ENCODE measurements at regions not wholly inside any gene's neighbourhood (a gene's known extent, or its start where the extent isn't known, plus 50 kb on each side); places are given as distances from the start of the nearest gene placed in this dataset.
"Not testable (repeated sequence)": the region's sequence is repeated elsewhere in the genome, so short reads cannot be mapped to it uniquely, and the experiment has no call there.

DNA sequence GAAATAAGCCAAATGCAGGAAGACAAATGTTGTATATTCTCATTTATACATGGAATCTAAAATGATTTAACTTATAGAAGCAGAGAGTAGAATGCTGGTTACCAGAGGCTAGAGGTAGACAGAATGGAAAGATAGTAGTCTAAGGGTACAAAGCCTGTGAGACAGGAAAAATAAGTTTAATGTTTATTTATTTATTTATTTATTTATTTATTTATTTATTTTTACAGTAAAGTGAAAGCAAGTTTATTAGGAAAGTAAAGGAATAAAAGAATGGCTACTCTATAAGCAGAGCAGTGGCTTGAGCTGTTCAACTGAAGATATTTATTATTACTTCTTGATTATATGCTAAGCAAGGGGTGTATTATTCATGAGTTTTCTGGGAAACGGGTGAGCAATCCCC lies 203.2 kb downstream of the LAS1L start:
- no TSS peak for BruUV-seq (replicated peaks)
- Mint-ChIP-seq H3K4me3 (ENCODE audit: unreplicated experiment) (no peak overlapping the region), H3K9me3 (ENCODE audit: unreplicated experiment) (no peaks in the 10 kb centered on the region), H3K27ac (ENCODE audit: unreplicated experiment) (no peak overlapping the region), H3K27me3 (ENCODE audit: insufficient read depth, unreplicated experiment) (no peaks in the 10 kb centered on the region), H3K4me1 (ENCODE audit: low read depth, unreplicated experiment) (no peaks in the 10 kb centered on the region), H3K36me3 (ENCODE audit: insufficient read depth, unreplicated experiment) (no peaks in the 10 kb centered on the region)
- Histone ChIP-seq H3K9me3 (no peaks in the 10 kb centered on the region), H3K4me1 (no peaks in the 10 kb centered on the region), H3K36me3 (ENCODE audit: control insufficient read depth, insufficient read depth, low read length) (no peaks in the 10 kb centered on the region), H3K27me3 (replicated peaks; ENCODE audit: control insufficient read depth, insufficient read depth, low read length) (no peaks in the 10 kb centered on the region), H3K4me3 (ENCODE audit: low read depth, low read length) (no peak overlapping the region)
- intact Hi-C loops (cut with micrococcal nuclease; ENCODE audit: unreplicated experiment): no loop called here
- TF ChIP-seq, protein P1, sequence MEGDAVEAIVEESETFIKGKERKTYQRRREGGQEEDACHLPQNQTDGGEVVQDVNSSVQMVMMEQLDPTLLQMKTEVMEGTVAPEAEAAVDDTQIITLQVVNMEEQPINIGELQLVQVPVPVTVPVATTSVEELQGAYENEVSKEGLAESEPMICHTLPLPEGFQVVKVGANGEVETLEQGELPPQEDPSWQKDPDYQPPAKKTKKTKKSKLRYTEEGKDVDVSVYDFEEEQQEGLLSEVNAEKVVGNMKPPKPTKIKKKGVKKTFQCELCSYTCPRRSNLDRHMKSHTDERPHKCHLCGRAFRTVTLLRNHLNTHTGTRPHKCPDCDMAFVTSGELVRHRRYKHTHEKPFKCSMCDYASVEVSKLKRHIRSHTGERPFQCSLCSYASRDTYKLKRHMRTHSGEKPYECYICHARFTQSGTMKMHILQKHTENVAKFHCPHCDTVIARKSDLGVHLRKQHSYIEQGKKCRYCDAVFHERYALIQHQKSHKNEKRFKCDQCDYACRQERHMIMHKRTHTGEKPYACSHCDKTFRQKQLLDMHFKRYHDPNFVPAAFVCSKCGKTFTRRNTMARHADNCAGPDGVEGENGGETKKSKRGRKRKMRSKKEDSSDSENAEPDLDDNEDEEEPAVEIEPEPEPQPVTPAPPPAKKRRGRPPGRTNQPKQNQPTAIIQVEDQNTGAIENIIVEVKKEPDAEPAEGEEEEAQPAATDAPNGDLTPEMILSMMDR (IDR thresholded peaks at IDR 0.05; ENCODE audit: insufficient read depth in 1 of 2, low read depth in 1 of 2, low read length in 1 of 2, severe bottlenecking in 1 of 2, unreplicated experiment in 1 of 2): no peak
- no peak for DNase-seq
- CTCF ChIA-PET: no interaction called here
- POLR2A ChIA-PET: no interaction called here

DNA sequence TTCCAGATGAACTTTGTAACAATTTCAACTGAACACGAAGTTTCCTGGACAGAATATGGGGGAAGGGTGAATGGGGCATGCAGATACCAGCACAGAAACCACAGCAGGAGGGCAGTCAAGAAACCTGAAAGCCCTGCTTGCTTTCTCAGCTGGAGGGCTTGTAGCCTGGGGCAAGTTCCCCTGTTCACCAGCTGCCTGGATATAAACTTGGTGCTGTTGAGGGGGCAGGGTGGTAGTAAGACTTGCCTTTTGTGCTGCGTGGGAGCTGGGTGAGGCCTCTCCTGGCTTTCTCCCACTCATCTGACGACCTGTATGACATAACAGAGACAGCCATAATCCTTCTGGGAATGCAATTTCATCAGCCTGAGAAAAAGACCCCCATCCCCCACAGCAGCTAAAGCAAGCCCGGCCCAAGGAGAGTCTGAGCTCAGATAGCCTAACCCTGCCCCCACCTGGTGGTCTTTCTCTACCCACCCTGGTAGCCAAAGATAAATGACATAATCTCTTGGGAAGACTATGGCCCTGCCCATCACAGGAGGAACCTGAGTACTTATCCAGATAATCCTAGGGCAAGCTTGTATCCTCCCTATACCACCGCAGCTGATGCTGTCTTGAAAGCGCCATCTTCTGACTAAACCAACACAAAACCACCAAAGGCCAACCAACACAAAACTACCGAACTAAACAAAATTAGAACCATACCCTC lies 234.3 kb downstream of the LAS1L start:
- Mint-ChIP-seq H3K27me3 (ENCODE audit: insufficient read depth, unreplicated experiment) (no peaks in the 10 kb centered on the region), H3K4me1 (ENCODE audit: low read depth, unreplicated experiment) (no peaks in the 10 kb centered on the region), H3K36me3 (ENCODE audit: insufficient read depth, unreplicated experiment) (no peaks in the 10 kb centered on the region), H3K27ac (ENCODE audit: unreplicated experiment) (peak overlapping the region; percentile 50), H3K9me3 (ENCODE audit: unreplicated experiment) (peaks cover 6% of the 10 kb centered on the region), H3K4me3 (ENCODE audit: unreplicated experiment) (no peak overlapping the region)
- CTCF ChIA-PET: no interaction called here
- intact Hi-C loops (cut with micrococcal nuclease; ENCODE audit: unreplicated experiment): no loop called here
- H3K4me3 ChIP-seq (ENCODE audit: low read depth, low read length): no peak overlapping the region
- H3K27me3 ChIP-seq (replicated peaks; ENCODE audit: control insufficient read depth, insufficient read depth, low read length): no peaks in the 10 kb centered on the region
- no peaks in the 10 kb centered on the region for H3K36me3 ChIP-seq (ENCODE audit: control insufficient read depth, insufficient read depth, low read length)
- peak; percentile 2 to 24 for DNase-seq
- H3K4me1 ChIP-seq: no peaks in the 10 kb centered on the region
- TF ChIP-seq, protein P1 (IDR thresholded peaks at IDR 0.05; ENCODE audit: insufficient read depth in 1 of 2, low read depth in 1 of 2, low read length in 1 of 2, severe bottlenecking in 1 of 2, unreplicated experiment in 1 of 2): no peak
- BruUV-seq (replicated peaks): no TSS peak
- POLR2A ChIA-PET: no interaction called here
- no peaks in the 10 kb centered on the region for H3K9me3 ChIP-seq

DNA sequence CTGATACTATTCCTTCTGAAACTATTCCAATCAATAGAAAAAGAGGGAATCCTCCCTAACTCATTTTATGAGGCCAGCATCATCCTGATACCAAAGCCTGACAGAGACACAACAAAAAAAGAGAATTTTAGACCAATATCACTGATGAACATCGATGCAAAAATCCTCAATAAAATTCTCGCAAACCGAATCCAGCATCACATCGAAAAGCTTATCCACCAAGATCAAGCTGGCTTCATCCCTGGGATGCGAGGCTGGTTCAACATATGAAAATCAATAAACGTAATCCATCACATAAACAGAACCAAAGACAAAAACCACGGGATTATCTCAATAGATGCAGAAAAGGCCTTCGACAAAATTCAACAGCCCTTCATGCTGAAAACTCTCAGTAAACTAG lies 251.7 kb downstream of the LAS1L start:
- H3K27me3 ChIP-seq (replicated peaks; ENCODE audit: control insufficient read depth, insufficient read depth, low read length); CTCF ChIA-PET; DNase-seq; H3K4me1 ChIP-seq; H3K27me3 Mint-ChIP-seq (ENCODE audit: insufficient read depth, unreplicated experiment); H3K4me3 ChIP-seq (ENCODE audit: low read depth, low read length); H3K4me3 Mint-ChIP-seq (ENCODE audit: unreplicated experiment); intact Hi-C loops (cut with micrococcal nuclease; ENCODE audit: unreplicated experiment); H3K9me3 Mint-ChIP-seq (ENCODE audit: unreplicated experiment); H3K36me3 ChIP-seq (ENCODE audit: control insufficient read depth, insufficient read depth, low read length); BruUV-seq (replicated peaks); H3K36me3 Mint-ChIP-seq (ENCODE audit: insufficient read depth, unreplicated experiment); H3K9me3 ChIP-seq; POLR2A ChIA-PET; H3K4me1 Mint-ChIP-seq (ENCODE audit: low read depth, unreplicated experiment); H3K27ac Mint-ChIP-seq (ENCODE audit: unreplicated experiment): not testable (repeated sequence)

DNA sequence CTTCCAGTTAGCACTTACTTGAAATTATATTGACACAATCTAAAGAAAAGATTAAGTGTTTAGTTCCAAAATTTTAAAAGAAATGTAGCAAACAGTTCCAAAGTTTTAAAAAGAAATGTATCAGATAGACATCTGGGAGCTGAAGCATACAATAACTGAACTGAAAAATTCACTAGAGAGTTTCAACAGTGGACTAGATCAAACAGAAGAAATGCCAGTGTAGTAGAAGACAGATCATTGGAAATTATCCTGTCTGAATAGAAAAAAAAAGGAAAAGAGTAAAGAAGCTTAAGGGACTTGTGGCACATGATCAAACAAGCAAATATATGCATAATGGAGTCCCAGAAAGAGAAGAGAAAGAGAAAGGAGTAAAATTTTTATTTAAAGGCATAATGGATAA lies 261.4 kb downstream of the LAS1L start:
- no peak for DNase-seq
- Histone ChIP-seq H3K4me1 (no peaks in the 10 kb centered on the region), H3K27me3 (replicated peaks; ENCODE audit: control insufficient read depth, insufficient read depth, low read length) (no peaks in the 10 kb centered on the region), H3K36me3 (ENCODE audit: control insufficient read depth, insufficient read depth, low read length) (no peaks in the 10 kb centered on the region), H3K4me3 (ENCODE audit: low read depth, low read length) (no peak overlapping the region), H3K9me3 (no peaks in the 10 kb centered on the region)
- Mint-ChIP-seq H3K36me3 (ENCODE audit: insufficient read depth, unreplicated experiment) (no peaks in the 10 kb centered on the region), H3K27me3 (ENCODE audit: insufficient read depth, unreplicated experiment) (no peaks in the 10 kb centered on the region), H3K27ac (ENCODE audit: unreplicated experiment) (no peak overlapping the region), H3K4me3 (ENCODE audit: unreplicated experiment) (no peak overlapping the region), H3K9me3 (ENCODE audit: unreplicated experiment) (peaks cover 30% of the 10 kb centered on the region), H3K4me1 (ENCODE audit: low read depth, unreplicated experiment) (no peaks in the 10 kb centered on the region)
- intact Hi-C loops (cut with micrococcal nuclease; ENCODE audit: unreplicated experiment): no loop called here
- CTCF ChIA-PET: no interaction called here
- TF ChIP-seq, protein P1 (IDR thresholded peaks at IDR 0.05; ENCODE audit: insufficient read depth in 1 of 2, low read depth in 1 of 2, low read length in 1 of 2, severe bottlenecking in 1 of 2, unreplicated experiment in 1 of 2): no peak
- BruUV-seq (replicated peaks): no TSS peak
- POLR2A ChIA-PET: no interaction called here
